HepG2 (cell line): ENCODE measurements at regions not wholly inside any gene's neighbourhood (a gene's known extent, or its start where the extent isn't known, plus 50 kb on each side); places are given as distances from the start of the nearest gene placed in this dataset.

ENCODE experiments used
- ATAC-seq: fragments of 200-7000 bp; cut with Tn5 transposase; 3 replicates; pipeline ENCODE4 v1.9.1; 2020; ENCODE audit warnings: mild to moderate bottlenecking, moderate library complexity
- BruUV-seq: library from RNA; stranded (reverse); fragments of 400-500 nt; replicated peaks from 2 replicates; lab custom pipeline; 2021; lab: Mats Ljungman, UMichigan
- CTCF ChIA-PET: fragments of 300-600 bp; formaldehyde crosslinking; extraction: SDS; loops from one replicate; lab custom pipeline; 2021; ENCODE audit warnings: low total read pairs, inconsistent platforms, low intra/inter-chr PET ratio; lab: Yijun Ruan, JAX
- POLR2A ChIA-PET: fragments of 350-600 bp; sonication (Branson Sonifier 250); formaldehyde crosslinking; loops from one replicate; lab custom pipeline; 2020; ENCODE audit warnings: antibody characterized with exemption, inconsistent platforms; lab: Yijun Ruan, JAX
- DNase-seq: peaks from one replicate; pipeline ENCODE4 v3.0.0-alpha.2; 2015; ENCODE audit warnings: low spot score
- FAIRE-seq: peaks from 3 replicates; lab custom pipeline; 2011; peaks lifted over from hg19 to GRCh38; lab: Jason Lieb, UNC
- H2AFZ ChIP-seq: one replicate; pipeline ENCODE4 v1.6.1; 2011; ENCODE audit warnings: low read length, inconsistent platforms
- H3K27ac ChIP-seq: fragments of 300-600 bp; 3 replicates; pipeline ENCODE4 v1.8.0; 2011; ENCODE audit warnings: mixed run types, mild to moderate bottlenecking, mixed read lengths, low read length, inconsistent platforms; ENCODE audit not compliant: insufficient read depth; ENCODE audit errors: extremely low read length
- H3K27me3 ChIP-seq, 2 experiments: fragments of 200-600 bp in 1 of 2; 2 replicates in 1 of 2; 3 replicates in 1 of 2; pipeline versions ENCODE4 v1.6.0 to v1.8.0; 2011; ENCODE audit warnings: low read length in 2 of 2, mild to moderate bottlenecking in 2 of 2, moderate library complexity in 2 of 2, inconsistent platforms in 1 of 2; ENCODE audit not compliant: insufficient read depth in 2 of 2, control insufficient read depth in 1 of 2
- H3K36me3 ChIP-seq, 2 experiments: fragments of 200-600 bp in 1 of 2; replicated peaks in 1 of 2; 2 replicates in 1 of 2; 3 replicates in 1 of 2; pipeline versions ENCODE4 v1.5.1 to v1.8.0; 2011; ENCODE audit warnings: low read length in 2 of 2, inconsistent platforms in 1 of 2; ENCODE audit not compliant: insufficient read depth in 2 of 2, control insufficient read depth in 1 of 2
- H3K4me1 ChIP-seq: 2 replicates; pipeline ENCODE4 v1.5.1; 2012; ENCODE audit warnings: low read length, inconsistent platforms; ENCODE audit not compliant: insufficient read depth
- H3K4me2 ChIP-seq: 2 replicates; pipeline ENCODE4 v1.6.0; 2011; ENCODE audit warnings: low read depth, low read length, inconsistent platforms
- H3K4me3 ChIP-seq, 3 experiments: fragments of 200-600 bp in 1 of 3; sonication (generic), shearing (Covaris generic) in 1 of 3; replicated peaks in 1 of 3; 2 replicates each; pipeline ENCODE4 v1.5.1; 2011 to 2016; ENCODE audit warnings: low read length in 3 of 3, inconsistent platforms in 2 of 3, low read depth in 2 of 3, mild to moderate bottlenecking in 2 of 3, control low read depth in 1 of 3, mixed read lengths in 1 of 3; ENCODE audit not compliant: insufficient read depth in 1 of 3
- H3K79me2 ChIP-seq: one replicate; pipeline ENCODE4 v1.6.1; 2011; ENCODE audit warnings: low read length, inconsistent platforms; ENCODE audit not compliant: insufficient read depth
- H3K9ac ChIP-seq: 2 replicates; pipeline ENCODE4 v1.6.0; 2011; ENCODE audit warnings: mild to moderate bottlenecking, low read depth, low read length, inconsistent platforms; ENCODE audit not compliant: insufficient read depth
- H3K9me3 ChIP-seq: 2 replicates; pipeline ENCODE4 v1.5.1; 2012; ENCODE audit warnings: mild to moderate bottlenecking, low read length
- H4K20me1 ChIP-seq: 2 replicates; pipeline ENCODE4 v1.6.0; 2011; ENCODE audit warnings: inconsistent platforms, mild to moderate bottlenecking, low read length, moderate library complexity; ENCODE audit not compliant: insufficient read depth
- BRD4 ChIP-seq: sonication (generic); formaldehyde crosslinking; IDR thresholded peaks from 2 replicates; pipeline ENCODE4 v1.4.0; 2020; ENCODE audit warnings: missing genetic modification reagents
- CBX1 ChIP-seq: IDR thresholded peaks from one replicate; pipeline ENCODE4 v1.6.1; 2016; ENCODE audit warnings: antibody characterized with exemption, low read depth
- CHCHD3 ChIP-seq: sonication (generic); formaldehyde crosslinking; IDR thresholded peaks from 2 replicates; pipeline ENCODE4 v1.8.0; 2022; ENCODE audit warnings: mild to moderate bottlenecking, missing genetic modification reagents, moderate library complexity
- SP2 ChIP-seq: sonication (generic); formaldehyde crosslinking; IDR thresholded peaks from 2 replicates; pipeline ENCODE4 v1.5.1; 2020; ENCODE audit warnings: mild to moderate bottlenecking, missing genetic modification reagents
- ZMYM2 ChIP-seq: sonication (generic); formaldehyde crosslinking; IDR thresholded peaks from 2 replicates; pipeline ENCODE4 v1.8.0; 2022; ENCODE audit warnings: mild to moderate bottlenecking, missing genetic modification reagents
- ZNF180 ChIP-seq: sonication (generic); formaldehyde crosslinking; IDR thresholded peaks from 2 replicates; pipeline ENCODE4 v1.4.0; 2020; ENCODE audit warnings: low read depth, missing genetic modification reagents, borderline replicate concordance
- ZNF776 ChIP-seq: sonication (generic); formaldehyde crosslinking; IDR thresholded peaks from 2 replicates; pipeline ENCODE4 v1.4.0; 2020; ENCODE audit warnings: mild to moderate bottlenecking, missing genetic modification reagents
- ZNF850 ChIP-seq: sonication (generic); formaldehyde crosslinking; conservative IDR thresholded peaks from 2 replicates; pipeline ENCODE4 v1.9.0; 2021; ENCODE audit warnings: mild to moderate bottlenecking, missing genetic modification reagents
- ZSCAN22 ChIP-seq: sonication (generic); formaldehyde crosslinking; IDR thresholded peaks from 2 replicates; pipeline ENCODE4 v1.4.0; 2020; ENCODE audit warnings: mild to moderate bottlenecking, missing genetic modification reagents
- WGBS: methylation state at CpG from one replicate; pipeline ENCODE4 v1.1.6; 2017; ENCODE audit warnings: low lambda C conversion rate; 5-methylcytosine and 5-hydroxymethylcytosine counted together
- in situ Hi-C: cut with HindIII; loops from 2 replicates; pipeline ENCODE4 v1.10.0; 2017; ENCODE audit warnings: low pct_unique_long_range_greater_than_20kb; ENCODE audit not compliant: extremely low pct_ligation_motif_present
- intact Hi-C: fragments of 100-400 bp; cut with micrococcal nuclease; formaldehyde crosslinking; loops from one replicate; pipeline ENCODE4 v1.10.0; 2022; ENCODE audit not compliant: unreplicated experiment
- TF ChIP-seq, protein P1 (sequence below): sonication (generic); formaldehyde crosslinking; IDR thresholded peaks from 2 replicates; pipeline ENCODE4 v1.5.1; 2020; ENCODE audit warnings: missing genetic modification reagents, mild to moderate bottlenecking, borderline replicate concordance
- TF ChIP-seq, protein P2 (sequence below): sonication (generic); formaldehyde crosslinking; IDR thresholded peaks from 2 replicates; pipeline ENCODE4 v1.9.0; 2021; ENCODE audit warnings: missing genetic modification reagents, borderline replicate concordance
- TF ChIP-seq, protein P3 (sequence below): sonication (generic); formaldehyde crosslinking; IDR thresholded peaks from 2 replicates; pipeline ENCODE4 v1.4.0; 2020; ENCODE audit warnings: missing genetic modification reagents

DNA sequence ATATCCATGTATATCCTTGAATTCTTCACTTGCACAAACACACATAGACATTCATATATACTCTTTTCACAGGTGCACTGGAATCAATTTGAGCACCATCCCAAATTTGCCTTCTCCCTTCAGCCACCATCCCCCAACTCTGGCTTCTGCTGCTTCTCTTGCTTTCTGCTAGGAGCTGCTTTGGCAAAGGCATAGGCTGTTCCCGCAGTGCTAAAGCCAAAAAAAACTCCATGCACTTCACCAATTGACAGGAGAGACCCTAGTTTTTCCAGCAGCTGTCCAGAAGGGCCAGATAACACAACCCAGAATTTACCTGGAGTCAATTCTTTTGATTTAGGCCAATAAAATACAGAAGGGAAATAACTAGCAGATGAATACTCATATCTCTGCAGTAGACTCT, 251.3 kb downstream of the NR2F1-AS1 start:
- H3K36me3 ChIP-seq, result no peaks in the 10 kb centered on the region
- ChIA-PET POLR2A (no interaction called here), CTCF (no interaction called here)
- DNase-seq (no peak), ATAC-seq (no peak), FAIRE-seq (no peak)
- H3K27ac ChIP-seq, result no peak overlapping the region
- no TSS peak for BruUV-seq
- in situ Hi-C loops, result no loop called here
- no peaks in the 10 kb centered on the region for H3K79me2 ChIP-seq
- no peak overlapping the region for H3K4me2 ChIP-seq
- H3K27me3 ChIP-seq, result no peaks in the 10 kb centered on the region; a peak in 2 of 5 replicates
- no peaks in the 10 kb centered on the region for H3K4me1 ChIP-seq
- no peak overlapping the region for H3K4me3 ChIP-seq
- H3K9ac ChIP-seq, result no peak overlapping the region
- no peak overlapping the region for H2AFZ ChIP-seq
- 0% methylated on average over 1 of the region's 1 CpG for WGBS
- H3K9me3 ChIP-seq, result no peaks in the 10 kb centered on the region
- intact Hi-C loops, result no loop called here
- TF ChIP-seq CHCHD3 (no peak), ZSCAN22 (no peak), CBX1 (no peak), SP2 (CRISPR knock-in tag) (no peak), ZNF850 (CRISPR knock-in tag) (no peak), ZNF180 (CRISPR knock-in tag) (no peak), BRD4 (CRISPR knock-in tag) (no peak), ZNF776 (CRISPR knock-in tag) (no peak), ZMYM2 (CRISPR knock-in tag) (no peak)
- TF ChIP-seq, protein P1, sequence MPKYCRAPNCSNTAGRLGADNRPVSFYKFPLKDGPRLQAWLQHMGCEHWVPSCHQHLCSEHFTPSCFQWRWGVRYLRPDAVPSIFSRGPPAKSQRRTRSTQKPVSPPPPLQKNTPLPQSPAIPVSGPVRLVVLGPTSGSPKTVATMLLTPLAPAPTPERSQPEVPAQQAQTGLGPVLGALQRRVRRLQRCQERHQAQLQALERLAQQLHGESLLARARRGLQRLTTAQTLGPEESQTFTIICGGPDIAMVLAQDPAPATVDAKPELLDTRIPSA (CRISPR knock-in tag), result no peak
- TF ChIP-seq, protein P2, sequence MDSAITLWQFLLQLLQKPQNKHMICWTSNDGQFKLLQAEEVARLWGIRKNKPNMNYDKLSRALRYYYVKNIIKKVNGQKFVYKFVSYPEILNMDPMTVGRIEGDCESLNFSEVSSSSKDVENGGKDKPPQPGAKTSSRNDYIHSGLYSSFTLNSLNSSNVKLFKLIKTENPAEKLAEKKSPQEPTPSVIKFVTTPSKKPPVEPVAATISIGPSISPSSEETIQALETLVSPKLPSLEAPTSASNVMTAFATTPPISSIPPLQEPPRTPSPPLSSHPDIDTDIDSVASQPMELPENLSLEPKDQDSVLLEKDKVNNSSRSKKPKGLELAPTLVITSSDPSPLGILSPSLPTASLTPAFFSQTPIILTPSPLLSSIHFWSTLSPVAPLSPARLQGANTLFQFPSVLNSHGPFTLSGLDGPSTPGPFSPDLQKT (CRISPR knock-in tag), result no peak
- TF ChIP-seq, protein P3, sequence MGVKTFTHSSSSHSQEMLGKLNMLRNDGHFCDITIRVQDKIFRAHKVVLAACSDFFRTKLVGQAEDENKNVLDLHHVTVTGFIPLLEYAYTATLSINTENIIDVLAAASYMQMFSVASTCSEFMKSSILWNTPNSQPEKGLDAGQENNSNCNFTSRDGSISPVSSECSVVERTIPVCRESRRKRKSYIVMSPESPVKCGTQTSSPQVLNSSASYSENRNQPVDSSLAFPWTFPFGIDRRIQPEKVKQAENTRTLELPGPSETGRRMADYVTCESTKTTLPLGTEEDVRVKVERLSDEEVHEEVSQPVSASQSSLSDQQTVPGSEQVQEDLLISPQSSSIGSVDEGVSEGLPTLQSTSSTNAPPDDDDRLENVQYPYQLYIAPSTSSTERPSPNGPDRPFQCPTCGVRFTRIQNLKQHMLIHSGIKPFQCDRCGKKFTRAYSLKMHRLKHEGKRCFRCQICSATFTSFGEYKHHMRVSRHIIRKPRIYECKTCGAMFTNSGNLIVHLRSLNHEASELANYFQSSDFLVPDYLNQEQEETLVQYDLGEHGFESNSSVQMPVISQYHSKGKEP, result no peak
- TF ChIP-seq, all 625 proteins: peak for 0
- H4K20me1 ChIP-seq, result no peaks in the 10 kb centered on the region
